ENCODE measurements at regions not wholly inside any gene's neighbourhood (a gene's known extent, or its start where the extent isn't known, plus 50 kb on each side); places are given as distances from the start of the nearest gene placed in this dataset.

DNA sequence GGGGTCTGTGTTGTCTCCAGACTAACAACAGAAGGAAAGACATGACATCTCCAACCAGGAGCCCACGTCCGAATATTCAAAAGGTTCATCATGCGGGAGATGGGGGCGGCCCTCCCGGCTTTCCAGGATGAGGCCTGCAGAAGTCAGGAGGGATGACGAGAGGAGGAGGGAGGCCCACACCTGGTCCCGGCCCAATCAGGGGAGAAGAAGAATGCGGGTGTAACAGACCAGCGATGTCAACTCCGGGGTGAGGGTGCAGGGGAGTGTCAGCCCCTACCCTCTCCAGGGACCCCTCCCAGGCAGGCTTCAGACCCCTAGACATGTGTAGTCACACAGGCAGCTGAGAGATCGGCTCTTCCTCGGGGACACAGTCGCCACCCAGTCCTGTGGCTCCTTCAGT is 275.3 kb upstream of the ZNF507 start (continued):
- TF ChIP-seq ZSCAN22 (CRISPR knock-in tag; IDR thresholded peaks at IDR 0.05) (no peak), ZNF724P (CRISPR knock-in tag; IDR thresholded peaks at IDR 0.05; ENCODE audit: borderline replicate concordance) (no peak), PAF1 (CRISPR knock-in tag; IDR thresholded peaks at IDR 0.05) (no peak), JDP2 (CRISPR knock-in tag; IDR thresholded peaks at IDR 0.05; ENCODE audit: borderline replicate concordance) (no peak), TEAD3 (CRISPR knock-in tag; optimal IDR thresholded peaks at IDR 0.05; ENCODE audit: borderline replicate concordance) (no peak), ZNF776 (CRISPR knock-in tag; IDR thresholded peaks at IDR 0.05) (no peak), ZMYM2 (CRISPR knock-in tag; IDR thresholded peaks at IDR 0.05) (no peak), PBX2 (CRISPR knock-in tag; IDR thresholded peaks at IDR 0.05) (no peak)
- TF ChIP-seq, protein P1, sequence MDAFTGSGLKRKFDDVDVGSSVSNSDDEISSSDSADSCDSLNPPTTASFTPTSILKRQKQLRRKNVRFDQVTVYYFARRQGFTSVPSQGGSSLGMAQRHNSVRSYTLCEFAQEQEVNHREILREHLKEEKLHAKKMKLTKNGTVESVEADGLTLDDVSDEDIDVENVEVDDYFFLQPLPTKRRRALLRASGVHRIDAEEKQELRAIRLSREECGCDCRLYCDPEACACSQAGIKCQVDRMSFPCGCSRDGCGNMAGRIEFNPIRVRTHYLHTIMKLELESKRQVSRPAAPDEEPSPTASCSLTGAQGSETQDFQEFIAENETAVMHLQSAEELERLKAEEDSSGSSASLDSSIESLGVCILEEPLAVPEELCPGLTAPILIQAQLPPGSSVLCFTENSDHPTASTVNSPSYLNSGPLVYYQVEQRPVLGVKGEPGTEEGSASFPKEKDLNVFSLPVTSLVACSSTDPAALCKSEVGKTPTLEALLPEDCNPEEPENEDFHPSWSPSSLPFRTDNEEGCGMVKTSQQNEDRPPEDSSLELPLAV (CRISPR knock-in tag; conservative IDR thresholded peaks at IDR 0.05; ENCODE audit: low read depth) = no peak

- no peak overlapping the region for H3K9ac ChIP-seq (ENCODE audit: insufficient read depth, low read depth, low read length)
- intact Hi-C loops (cut with micrococcal nuclease; ENCODE audit: unreplicated experiment) = no loop called here
- H3K36me3 ChIP-seq (replicated peaks in 1 of 2; ENCODE audit: control insufficient read depth in 1 of 2, insufficient read depth in 2 of 2, low read length in 2 of 2) = no peaks in the 10 kb centered on the region
- no peaks in the 10 kb centered on the region for H4K20me1 ChIP-seq (ENCODE audit: insufficient read depth, low read length)
- DNase-seq (ENCODE audit: low spot score) = no peak
- BruUV-seq (replicated peaks) = no TSS peak
- no peaks in the 10 kb centered on the region for H3K79me2 ChIP-seq (ENCODE audit: insufficient read depth, low read length)
- WGBS (ENCODE audit: low lambda C conversion rate) = 60% methylated on average over 9 of the region's 9 CpGs
- H3K27ac ChIP-seq (ENCODE audit: extremely low read length, insufficient read depth, low read length) = no peak overlapping the region
- CTCF ChIA-PET (ENCODE audit: low intra/inter-chr PET ratio, low total read pairs) = no interaction called here
- H3K9me3 ChIP-seq (ENCODE audit: low read length) = peaks cover 45% of the 10 kb centered on the region
- no peak for FAIRE-seq
- H2AFZ ChIP-seq (ENCODE audit: low read length) = no peak overlapping the region
- H3K27me3 ChIP-seq (ENCODE audit: control insufficient read depth in 1 of 2, insufficient read depth in 2 of 2, low read length in 2 of 2) = no peaks in the 10 kb centered on the region
- H3K4me2 ChIP-seq (ENCODE audit: low read depth, low read length) = no peak overlapping the region
- in situ Hi-C loops (cut with HindIII; ENCODE audit: extremely low pct_ligation_motif_present, low pct_unique_long_range_greater_than_20kb) = no loop called here
- POLR2A ChIA-PET = no interaction called here
- ATAC-seq = no peak
- no peaks in the 10 kb centered on the region for H3K4me1 ChIP-seq (ENCODE audit: insufficient read depth, low read length)
- no peak overlapping the region for H3K4me3 ChIP-seq (replicated peaks in 1 of 3; ENCODE audit: insufficient read depth in 1 of 3, low read depth in 2 of 3, low read length in 3 of 3)
- TF ChIP-seq REXO4 (CRISPR knock-in tag; IDR thresholded peaks at IDR 0.05; ENCODE audit: borderline replicate concordance) = no peak
- no peak for TF ChIP-seq IKZF1 (IDR thresholded peaks at IDR 0.05)
- TF ChIP-seq THYN1 (CRISPR knock-in tag; IDR thresholded peaks at IDR 0.05; ENCODE audit: borderline replicate concordance, low read depth) = no peak
- TF ChIP-seq ZNF484 (CRISPR knock-in tag; IDR thresholded peaks at IDR 0.05; ENCODE audit: borderline replicate concordance, low read depth) = no peak
- no peak for TF ChIP-seq ZNF441 (CRISPR knock-in tag; IDR thresholded peaks at IDR 0.05; ENCODE audit: borderline replicate concordance)
- no peak for TF ChIP-seq ZNF343 (CRISPR knock-in tag; IDR thresholded peaks at IDR 0.05)
- no peak for TF ChIP-seq ZNF577 (CRISPR knock-in tag; IDR thresholded peaks at IDR 0.05; ENCODE audit: borderline replicate concordance, low read depth)
- TF ChIP-seq, protein P2, sequence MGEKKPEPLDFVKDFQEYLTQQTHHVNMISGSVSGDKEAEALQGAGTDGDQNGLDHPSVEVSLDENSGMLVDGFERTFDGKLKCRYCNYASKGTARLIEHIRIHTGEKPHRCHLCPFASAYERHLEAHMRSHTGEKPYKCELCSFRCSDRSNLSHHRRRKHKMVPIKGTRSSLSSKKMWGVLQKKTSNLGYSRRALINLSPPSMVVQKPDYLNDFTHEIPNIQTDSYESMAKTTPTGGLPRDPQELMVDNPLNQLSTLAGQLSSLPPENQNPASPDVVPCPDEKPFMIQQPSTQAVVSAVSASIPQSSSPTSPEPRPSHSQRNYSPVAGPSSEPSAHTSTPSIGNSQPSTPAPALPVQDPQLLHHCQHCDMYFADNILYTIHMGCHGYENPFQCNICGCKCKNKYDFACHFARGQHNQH (CRISPR knock-in tag; IDR thresholded peaks at IDR 0.05) = no peak
- TF ChIP-seq ZNF317 (CRISPR knock-in tag; IDR thresholded peaks at IDR 0.05) = no peak
- no peak for TF ChIP-seq ZNF740 (CRISPR knock-in tag; IDR thresholded peaks at IDR 0.05)
- no peak for TF ChIP-seq PAWR (CRISPR knock-in tag; IDR thresholded peaks at IDR 0.05; ENCODE audit: borderline replicate concordance)
Measured at GRCh38 chr19:32082028-32082427, 263.4 kb upstream of the ZNF507 start.

Data from HepG2 (cell line).